H1 (cell line): ENCODE measurements at regions not wholly inside any gene's neighbourhood (a gene's known extent, or its start where the extent isn't known, plus 50 kb on each side); places are given as distances from the start of the nearest gene placed in this dataset.
A peak's percentile ranks its signal among the peaks of the same experiment; 100 is the strongest.

Experiments
- CTCF ChIA-PET: fragments of 300-600 bp; sonication (Branson Sonifier 250); formaldehyde crosslinking; loops from one replicate; lab custom pipeline; 2021; ENCODE audit not compliant: partially characterized antibody; lab: Charles Lee
- POLR2A ChIA-PET: fragments of 300-600 bp; sonication (Branson Sonifier 250); formaldehyde crosslinking; loops from one replicate; lab custom pipeline; 2021; ENCODE audit warnings: inconsistent platforms; ENCODE audit not compliant: partially characterized antibody; lab: Charles Lee
- DNase-seq, 2 experiments: peaks; one replicate each; pipeline versions ENCODE4 v3.0.0 to v3.0.0-alpha.2; 2010 to 2022; ENCODE audit warnings: low spot score in 2 of 2, low read depth in 1 of 2, mixed read lengths in 1 of 2
- FAIRE-seq: peaks from 2 replicates; lab custom pipeline; 2011; peaks lifted over from hg19 to GRCh38; lab: Jason Lieb, UNC
- H2AFZ ChIP-seq: 2 replicates; pipeline ENCODE4 v1.8.1; 2012; ENCODE audit warnings: low read length, inconsistent platforms
- H2AK5ac ChIP-seq: 2 replicates; pipeline ENCODE4 v1.6.1; 2013; ENCODE audit warnings: low read depth, low read length
- H2BK120ac ChIP-seq: replicated peaks from 2 replicates; pipeline ENCODE3; 2013; ENCODE audit warnings: low read depth, low read length, inconsistent platforms
- H2BK12ac ChIP-seq: 2 replicates; pipeline ENCODE4 v1.6.1; 2013; ENCODE audit warnings: low read depth, low read length
- H2BK15ac ChIP-seq: 2 replicates; pipeline ENCODE4 v1.6.1; 2013; ENCODE audit warnings: low read length
- H2BK20ac ChIP-seq: 2 replicates; pipeline ENCODE4 v1.6.1; 2013; ENCODE audit warnings: low read length
- H2BK5ac ChIP-seq: 2 replicates; pipeline ENCODE4 v1.6.1; 2013; ENCODE audit warnings: low read depth, low read length
- H3K14ac ChIP-seq: 2 replicates; pipeline ENCODE4 v1.6.1; 2013; ENCODE audit warnings: inconsistent platforms; ENCODE audit not compliant: insufficient read length
- H3K18ac ChIP-seq: 2 replicates; pipeline ENCODE4 v1.6.1; 2013; ENCODE audit warnings: low read length; ENCODE audit errors: extremely low read depth
- H3K23ac ChIP-seq: 2 replicates; pipeline ENCODE4 v1.6.1; 2013; ENCODE audit warnings: inconsistent platforms; ENCODE audit not compliant: insufficient read length
- H3K23me2 ChIP-seq: 2 replicates; pipeline ENCODE4 v1.6.1; 2013; ENCODE audit warnings: low read depth, low read length
- H3K27ac ChIP-seq: 2 replicates; pipeline ENCODE4 v1.6.1; 2011; ENCODE audit warnings: low read depth, low read length, inconsistent platforms
- H3K27me3 ChIP-seq, 4 experiments: replicated peaks in 1 of 4; 1 replicate in 1 of 4; 2 replicates in 3 of 4; pipeline versions ENCODE4 v1.6.1 to v1.8.1; 2011 to 2013; ENCODE audit warnings: low read length in 3 of 4, mild to moderate bottlenecking in 3 of 4, inconsistent platforms in 2 of 4, mixed read lengths in 2 of 4, moderate library complexity in 1 of 4; ENCODE audit not compliant: control insufficient read depth in 3 of 4, insufficient read depth in 3 of 4; ENCODE audit errors: extremely low read depth in 1 of 4
- H3K36me3 ChIP-seq, 4 experiments: 2 replicates each; pipeline versions ENCODE4 v1.6.1 to v1.8.1; 2011 to 2013; ENCODE audit warnings: mild to moderate bottlenecking in 4 of 4, low read length in 3 of 4, moderate library complexity in 2 of 4, control low read depth in 1 of 4, inconsistent platforms in 1 of 4; ENCODE audit not compliant: insufficient read depth in 4 of 4, control insufficient read depth in 2 of 4
- H3K4ac ChIP-seq: replicated peaks from 2 replicates; pipeline ENCODE3; 2013; ENCODE audit warnings: low read length, low read depth, mixed read lengths, inconsistent platforms; ENCODE audit not compliant: insufficient read length
- H3K4me1 ChIP-seq, 4 experiments: replicated peaks in 1 of 4; 1 replicate in 1 of 4; 2 replicates in 3 of 4; pipeline versions ENCODE4 v1.6.1 to v1.8.1; 2011 to 2013; ENCODE audit warnings: low read length in 3 of 4, inconsistent platforms in 2 of 4, mixed read lengths in 1 of 4; ENCODE audit not compliant: insufficient read depth in 4 of 4, control insufficient read depth in 3 of 4
- H3K4me2 ChIP-seq, 2 experiments: 2 replicates each; pipeline versions ENCODE4 v1.6.1 to v1.8.1; 2011 to 2013; ENCODE audit warnings: low read depth in 2 of 2, low read length in 2 of 2, control low read depth in 1 of 2, inconsistent platforms in 1 of 2, mild to moderate bottlenecking in 1 of 2; ENCODE audit not compliant: insufficient read depth in 1 of 2
- H3K4me3 ChIP-seq, 4 experiments: fragments of 200-600, 300-600 bp in 1 of 4; sonication (generic), shearing (Covaris generic), sonication (Bioruptor Twin) in 1 of 4; 2 replicates each; pipeline versions ENCODE4 v1.5.1 to v1.8.1; 2011 to 2016; ENCODE audit warnings: low read length in 4 of 4, low read depth in 3 of 4, control low read depth in 2 of 4, inconsistent platforms in 2 of 4, mild to moderate bottlenecking in 2 of 4, mixed read lengths in 1 of 4, moderate library complexity in 1 of 4; ENCODE audit not compliant: insufficient read depth in 2 of 4; ENCODE audit errors: extremely low read depth in 1 of 4
- H3K56ac ChIP-seq: replicated peaks from 2 replicates; pipeline ENCODE3; 2013; ENCODE audit warnings: low read depth, mild to moderate bottlenecking, mixed read lengths, low read length, inconsistent platforms; ENCODE audit not compliant: insufficient read length
- H3K79me1 ChIP-seq: 2 replicates; pipeline ENCODE4 v1.6.1; 2013; ENCODE audit warnings: low read depth, low read length, control low read depth
- H3K79me2 ChIP-seq, 2 experiments: 2 replicates each; pipeline versions ENCODE4 v1.6.1 to v1.8.1; 2012 to 2013; ENCODE audit warnings: low read length in 2 of 2, mild to moderate bottlenecking in 2 of 2, inconsistent platforms in 1 of 2; ENCODE audit not compliant: insufficient read depth in 2 of 2, control insufficient read depth in 1 of 2
- H3K9ac ChIP-seq, 4 experiments: replicated peaks in 1 of 4; 1 replicate in 1 of 4; 2 replicates in 3 of 4; pipeline versions ENCODE4 v1.6.1 to v1.8.1; 2011 to 2013; ENCODE audit warnings: low read depth in 3 of 4, low read length in 3 of 4, control low read depth in 2 of 4, mild to moderate bottlenecking in 2 of 4, moderate library complexity in 2 of 4, inconsistent platforms in 1 of 4; ENCODE audit errors: extremely low read depth in 1 of 4
- H3K9me3 ChIP-seq, 2 experiments: 2 replicates each; pipeline versions ENCODE4 v1.6.1 to v1.8.1; 2012 to 2013; ENCODE audit warnings: mild to moderate bottlenecking in 2 of 2, moderate library complexity in 2 of 2, control low read depth in 1 of 2, inconsistent platforms in 1 of 2, low read depth in 1 of 2, low read length in 1 of 2, mixed read lengths in 1 of 2; ENCODE audit not compliant: insufficient read depth in 2 of 2
- H4K20me1 ChIP-seq, 2 experiments: replicated peaks in 1 of 2; 2 replicates each; pipeline versions ENCODE3 to v1.8.1; 2011 to 2013; ENCODE audit warnings: inconsistent platforms in 2 of 2, low read length in 2 of 2, mild to moderate bottlenecking in 1 of 2; ENCODE audit not compliant: insufficient read depth in 2 of 2, control insufficient read depth in 1 of 2
- H4K5ac ChIP-seq: 2 replicates; pipeline ENCODE4 v1.6.1; 2013; ENCODE audit warnings: low read length, low read depth, mixed read lengths, inconsistent platforms; ENCODE audit not compliant: insufficient read length
- H4K8ac ChIP-seq: 2 replicates; pipeline ENCODE4 v1.8.0; 2013; ENCODE audit warnings: mild to moderate bottlenecking, moderate library complexity, low read length, inconsistent platforms; ENCODE audit not compliant: insufficient read depth; ENCODE audit errors: extremely low read depth
- H4K91ac ChIP-seq: replicated peaks from 2 replicates; pipeline ENCODE3; 2013; ENCODE audit warnings: low read length, mixed read lengths, inconsistent platforms; ENCODE audit not compliant: insufficient read length
- ATF3 ChIP-seq: IDR thresholded peaks from 2 replicates; pipeline ENCODE4 v1.6.1; 2011; ENCODE audit warnings: low read depth, mild to moderate bottlenecking, low read length; ENCODE audit not compliant: insufficient read depth
- CBX8 ChIP-seq: fragments of 300-800, 300-1000 bp; sonication (generic); IDR thresholded peaks from 2 replicates; pipeline ENCODE4 v1.7.1; 2016; ENCODE audit warnings: low read depth, low read length, borderline replicate concordance
- GTF2F1 ChIP-seq: IDR thresholded peaks from 2 replicates; pipeline ENCODE4 v1.6.1; 2012; ENCODE audit warnings: low read depth, low read length, improper control_type of control experiment, borderline replicate concordance
- RAD21 ChIP-seq, 2 experiments: IDR thresholded peaks in 1 of 2; conservative IDR thresholded peaks in 1 of 2; 2 replicates each; pipeline ENCODE4 v1.6.1; 2011; ENCODE audit warnings: low read depth in 2 of 2, low read length in 2 of 2, improper control_type of control experiment in 1 of 2, inconsistent platforms in 1 of 2, mild to moderate bottlenecking in 1 of 2, moderate library complexity in 1 of 2
- SIRT6 ChIP-seq: IDR thresholded peaks from one replicate; pipeline ENCODE4 v1.7.1; 2012; ENCODE audit warnings: low read length, inconsistent platforms
- TAF1 ChIP-seq: IDR thresholded peaks from 2 replicates; pipeline ENCODE4 v1.6.1; 2011; ENCODE audit warnings: mild to moderate bottlenecking, low read depth, low read length
- WGBS, 2 experiments: shearing (Covaris generic) in 1 of 2; methylation state at CpG; one replicate each; pipeline versions ENCODE4 v1.1.6 to v1.1.7; 2013 to 2015; ENCODE audit warnings: low lambda C conversion rate in 2 of 2, mixed read lengths in 2 of 2, inconsistent platforms in 1 of 2, low coverage in 1 of 2, missing lambda C conversion rate in 1 of 2; ENCODE audit not compliant: insufficient replicate concordance in 2 of 2, insufficient coverage in 1 of 2, insufficient read length in 1 of 2; ENCODE audit errors: extremely low coverage in 1 of 2, missing lambda C conversion rate in 1 of 2; 5-methylcytosine and 5-hydroxymethylcytosine counted together

GRCh38 chr17:72501404-72502370 is 380.9 kb downstream of the SOX9 start:
- H3K18ac ChIP-seq, result peak overlapping the region; percentile 93
- H3K36me3 ChIP-seq, result no peaks in the 10 kb centered on the region
- H3K27ac ChIP-seq, result no peak overlapping the region
- H2BK15ac ChIP-seq, result peak overlapping the region; percentile 36
- WGBS, 2 experiments, result 78% methylated on average over 24 of the region's 28 CpGs; no CpG with 5 or more reads in 1 of the 2 experiments
- H2AK5ac ChIP-seq, result 0 out of 2 replicates have a peak overlapping the region, but pooled peaks have one; percentile 39
- CTCF ChIA-PET, result interaction anchor here (0.8 to 1.8 kb wide), 3 partner anchors 11 to 38 kb away, joined by 5 to 10 read pairs (median 6); no protein-coding TSS in a partner anchor
- H3K4me1 ChIP-seq, result peaks cover 0 to 11% (median 5%) of the 10 kb centered on the region in 4 experiments; a peak in 6 of 7 replicates
- H3K56ac ChIP-seq, result no peak overlapping the region
- peak overlapping the region; percentile 52 for H2BK120ac ChIP-seq
- H3K27me3 ChIP-seq, result no peaks in the 10 kb centered on the region
- TF ChIP-seq SIRT6, result no peak
- TF ChIP-seq CBX8, result no peak
- no peak for TF ChIP-seq GTF2F1
- no peak for TF ChIP-seq RAD21 (IDR thresholded peaks at IDR 0.05 in 1 of 2, conservative IDR thresholded peaks at IDR 0.05 in 1 of 2; ENCODE audit: low read depth in 2 of 2, low read length in 2 of 2)
- TF ChIP-seq ATF3, result no peak
- TF ChIP-seq TAF1, result no peak
- TF ChIP-seq, all 59 proteins: peak for 0
- Histone ChIP-seq H4K8ac (peak overlapping the region; percentile 64; the same call in 1 of the 2 replicates), H2BK20ac (peak overlapping the region; percentile 90; the same call in 1 of the 2 replicates), H2BK5ac (peak overlapping the region; percentile 78), H3K79me2 (no peaks in the 10 kb centered on the region), H4K91ac (peak overlapping the region; percentile 22), H2AFZ (peak overlapping the region; percentile 74), H3K9ac (no peak overlapping the region), H2BK12ac (peak overlapping the region; percentile 87), H3K23ac (no peak overlapping the region), H4K20me1 (no peaks in the 10 kb centered on the region), H4K5ac (no peak overlapping the region), H3K4ac (no peak overlapping the region), H3K9me3 (no peaks in the 10 kb centered on the region), H3K4me3 (no peak overlapping the region), H3K23me2 (no peaks in the 10 kb centered on the region), H3K79me1 (no peaks in the 10 kb centered on the region), H3K14ac (no peak overlapping the region), H3K4me2 (no peak overlapping the region)
- DNase-seq, result no peak
- FAIRE-seq, result no peak
- POLR2A ChIA-PET, result interaction anchor here (0.7 kb wide), 1 partner anchor 311 kb away, joined by 4 read pairs; no protein-coding TSS in a partner anchor
